ENCODE measurements at regions not wholly inside any gene's neighbourhood (a gene's known extent, or its start where the extent isn't known, plus 50 kb on each side); places are given as distances from the start of the nearest gene placed in this dataset.

DNA sequence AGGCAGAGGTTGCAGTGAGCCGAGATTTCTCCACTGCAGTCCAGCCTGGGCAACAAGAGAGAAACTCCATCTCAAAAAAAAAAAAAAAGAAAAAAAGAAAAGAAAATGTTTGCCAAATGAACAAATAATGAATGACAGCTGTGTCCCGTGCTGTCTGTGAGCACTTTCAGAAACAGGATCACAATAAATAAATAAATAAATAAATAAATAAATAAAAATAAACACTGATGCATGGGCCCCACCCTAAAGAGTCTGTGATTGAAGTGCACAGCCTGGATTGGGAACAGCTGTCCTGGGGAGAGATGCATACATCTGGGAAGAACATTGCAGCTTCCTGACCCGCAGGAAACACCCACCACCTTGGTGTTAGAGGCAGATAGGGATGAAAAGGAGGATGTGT, 123.6 kb downstream of the NPTX2 start:
- no peak for DNase-seq
- H3K36me3 ChIP-seq (ENCODE audit: control insufficient read depth, insufficient read depth, low read length), result no peaks in the 10 kb centered on the region
- H3K4me3 ChIP-seq (ENCODE audit: insufficient read depth, low read depth, low read length, poor library complexity, severe bottlenecking), result no peak overlapping the region
- H3K27ac ChIP-seq (ENCODE audit: insufficient read depth, low read length, poor library complexity, severe bottlenecking), result no peak overlapping the region
- no peaks in the 10 kb centered on the region for H3K9me3 ChIP-seq (ENCODE audit: control insufficient read depth, low read length)
- no peaks in the 10 kb centered on the region for H3K27me3 ChIP-seq (replicated peaks; ENCODE audit: control insufficient read depth, insufficient read depth, low read length, poor library complexity, severe bottlenecking)
- H3K4me1 ChIP-seq (ENCODE audit: control insufficient read depth, insufficient read depth, low read length, poor library complexity, severe bottlenecking), result no peaks in the 10 kb centered on the region

DNA sequence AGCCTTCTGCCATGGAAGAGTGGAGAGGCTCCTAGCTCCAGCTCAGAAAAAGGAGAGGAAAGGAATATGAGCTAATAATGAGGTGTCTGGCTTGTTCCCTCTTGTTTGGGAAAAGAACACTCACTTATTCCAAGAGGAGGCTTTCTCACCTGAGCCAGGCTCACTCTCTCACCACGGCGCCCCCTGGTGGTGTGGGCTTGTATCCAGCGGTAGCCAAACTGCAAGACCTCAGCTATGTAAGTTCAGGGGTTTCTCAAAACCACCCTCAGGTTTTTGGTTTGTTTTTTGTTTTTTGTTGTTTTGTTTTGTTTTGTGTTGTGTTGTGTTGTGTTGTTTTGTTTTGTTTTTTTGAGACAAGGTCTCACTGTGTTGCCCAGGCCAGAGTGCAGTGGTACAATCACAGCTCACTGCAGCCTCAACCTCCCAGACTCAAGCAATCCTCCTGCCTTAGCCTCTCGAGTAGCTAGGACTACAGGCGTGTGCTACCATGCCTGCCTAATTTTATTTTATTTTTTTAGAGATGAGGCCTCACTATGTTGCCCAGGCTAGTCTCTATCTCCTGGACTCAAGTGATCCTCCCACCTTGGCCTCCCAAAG, 124.0 kb downstream of the TMEM130 start:
- no peaks in the 10 kb centered on the region for H3K27me3 ChIP-seq (replicated peaks; ENCODE audit: control insufficient read depth, insufficient read depth, low read length, poor library complexity, severe bottlenecking)
- no peak overlapping the region for H3K27ac ChIP-seq (ENCODE audit: insufficient read depth, low read length, poor library complexity, severe bottlenecking)
- no peaks in the 10 kb centered on the region for H3K4me1 ChIP-seq (ENCODE audit: control insufficient read depth, insufficient read depth, low read length, poor library complexity, severe bottlenecking)
- no peak overlapping the region for H3K4me3 ChIP-seq (ENCODE audit: insufficient read depth, low read depth, low read length, poor library complexity, severe bottlenecking)
- H3K36me3 ChIP-seq (ENCODE audit: control insufficient read depth, insufficient read depth, low read length), result no peaks in the 10 kb centered on the region
- no peaks in the 10 kb centered on the region for H3K9me3 ChIP-seq (ENCODE audit: control insufficient read depth, low read length)
- DNase-seq, result peak; percentile 12 to 46 (median 12)

DNA sequence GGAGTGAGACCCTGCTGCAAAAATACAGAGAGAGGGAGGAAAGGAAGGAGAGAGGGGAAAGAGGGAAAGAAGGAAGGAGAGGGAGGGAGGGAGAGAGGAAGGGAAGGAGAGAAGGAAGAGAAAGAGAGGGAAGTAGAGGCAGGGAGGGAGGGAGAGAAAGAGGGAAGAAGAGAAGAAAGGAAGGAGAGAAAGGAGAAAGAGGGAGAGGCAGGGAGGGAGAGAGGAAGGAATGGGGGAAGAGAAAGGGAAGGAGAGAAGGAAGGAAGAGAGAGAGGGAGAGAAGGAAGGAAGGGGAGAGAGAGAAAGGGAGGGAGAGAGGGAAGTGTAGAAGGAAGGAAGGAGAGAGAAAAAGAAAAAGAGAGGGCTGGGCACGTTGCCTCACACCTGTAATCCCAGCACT, 121.7 kb downstream of the TMEM130 start:
- Histone ChIP-seq H3K4me1 (ENCODE audit: control insufficient read depth, insufficient read depth, low read length, poor library complexity, severe bottlenecking) (no peaks in the 10 kb centered on the region), H3K27me3 (replicated peaks; ENCODE audit: control insufficient read depth, insufficient read depth, low read length, poor library complexity, severe bottlenecking) (no peaks in the 10 kb centered on the region), H3K36me3 (ENCODE audit: control insufficient read depth, insufficient read depth, low read length) (no peaks in the 10 kb centered on the region), H3K9me3 (ENCODE audit: control insufficient read depth, low read length) (no peaks in the 10 kb centered on the region), H3K4me3 (ENCODE audit: insufficient read depth, low read depth, low read length, poor library complexity, severe bottlenecking) (no peak overlapping the region), H3K27ac (ENCODE audit: insufficient read depth, low read length, poor library complexity, severe bottlenecking) (no peak overlapping the region)
- DNase-seq, result no peak

DNA sequence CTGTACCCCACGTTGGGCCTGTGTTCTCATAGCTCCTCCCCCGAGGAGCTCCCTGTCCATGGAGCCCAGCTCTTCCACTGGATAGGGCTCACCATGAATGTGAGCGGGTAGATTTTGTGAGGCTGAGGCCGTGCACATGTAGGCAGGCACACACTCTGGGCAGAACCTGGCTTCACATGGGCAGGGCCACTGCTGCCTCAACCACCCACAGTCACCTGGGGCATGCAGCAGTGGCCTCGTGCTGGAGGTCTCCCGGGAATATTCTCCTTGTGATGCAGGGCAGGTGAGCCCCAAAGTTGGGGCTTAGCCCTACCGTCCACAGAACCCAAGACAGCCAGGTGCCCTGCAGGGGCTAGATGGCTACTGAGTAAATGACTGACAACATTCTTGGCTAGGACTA, 116.6 kb downstream of the TMEM130 start:
- H3K27ac ChIP-seq (ENCODE audit: insufficient read depth, low read length, poor library complexity, severe bottlenecking), result no peak overlapping the region
- H3K4me1 ChIP-seq (ENCODE audit: control insufficient read depth, insufficient read depth, low read length, poor library complexity, severe bottlenecking), result no peaks in the 10 kb centered on the region
- H3K4me3 ChIP-seq (ENCODE audit: insufficient read depth, low read depth, low read length, poor library complexity, severe bottlenecking), result no peak overlapping the region
- no peak for DNase-seq
- no peaks in the 10 kb centered on the region for H3K9me3 ChIP-seq (ENCODE audit: control insufficient read depth, low read length)
- H3K27me3 ChIP-seq (replicated peaks; ENCODE audit: control insufficient read depth, insufficient read depth, low read length, poor library complexity, severe bottlenecking), result no peaks in the 10 kb centered on the region
- no peaks in the 10 kb centered on the region for H3K36me3 ChIP-seq (ENCODE audit: control insufficient read depth, insufficient read depth, low read length)

DNA sequence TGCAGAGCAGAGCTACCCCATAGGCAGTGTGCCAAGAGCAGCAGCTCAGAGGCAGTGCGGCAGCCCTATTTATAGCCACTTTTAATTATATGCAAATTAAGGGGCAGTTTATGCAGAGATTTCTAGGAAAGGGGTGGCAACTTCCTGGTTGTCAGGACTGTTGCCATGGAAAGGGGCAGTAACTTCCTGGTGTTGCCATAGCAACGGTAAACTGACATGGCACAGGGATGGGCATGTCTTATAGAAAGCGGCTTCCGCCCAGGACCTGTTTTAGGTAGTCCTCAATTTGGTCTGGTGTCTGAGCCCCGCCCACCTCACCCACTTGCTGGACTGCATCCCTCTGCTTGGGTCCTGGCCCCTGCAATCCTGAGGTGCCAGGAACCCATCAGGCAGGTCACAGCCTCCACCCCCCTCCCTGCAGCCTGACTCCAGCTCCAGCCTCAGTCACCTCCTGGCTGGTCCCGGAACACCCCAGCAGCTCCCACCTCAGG, 115.8 kb downstream of the TMEM130 start:
- Histone ChIP-seq H3K9me3 (ENCODE audit: control insufficient read depth, low read length) (no peaks in the 10 kb centered on the region), H3K27ac (ENCODE audit: insufficient read depth, low read length, poor library complexity, severe bottlenecking) (no peak overlapping the region), H3K27me3 (replicated peaks; ENCODE audit: control insufficient read depth, insufficient read depth, low read length, poor library complexity, severe bottlenecking) (no peaks in the 10 kb centered on the region), H3K4me3 (ENCODE audit: insufficient read depth, low read depth, low read length, poor library complexity, severe bottlenecking) (no peak overlapping the region), H3K36me3 (ENCODE audit: control insufficient read depth, insufficient read depth, low read length) (no peaks in the 10 kb centered on the region), H3K4me1 (ENCODE audit: control insufficient read depth, insufficient read depth, low read length, poor library complexity, severe bottlenecking) (no peaks in the 10 kb centered on the region)
- no peak for DNase-seq

DNA sequence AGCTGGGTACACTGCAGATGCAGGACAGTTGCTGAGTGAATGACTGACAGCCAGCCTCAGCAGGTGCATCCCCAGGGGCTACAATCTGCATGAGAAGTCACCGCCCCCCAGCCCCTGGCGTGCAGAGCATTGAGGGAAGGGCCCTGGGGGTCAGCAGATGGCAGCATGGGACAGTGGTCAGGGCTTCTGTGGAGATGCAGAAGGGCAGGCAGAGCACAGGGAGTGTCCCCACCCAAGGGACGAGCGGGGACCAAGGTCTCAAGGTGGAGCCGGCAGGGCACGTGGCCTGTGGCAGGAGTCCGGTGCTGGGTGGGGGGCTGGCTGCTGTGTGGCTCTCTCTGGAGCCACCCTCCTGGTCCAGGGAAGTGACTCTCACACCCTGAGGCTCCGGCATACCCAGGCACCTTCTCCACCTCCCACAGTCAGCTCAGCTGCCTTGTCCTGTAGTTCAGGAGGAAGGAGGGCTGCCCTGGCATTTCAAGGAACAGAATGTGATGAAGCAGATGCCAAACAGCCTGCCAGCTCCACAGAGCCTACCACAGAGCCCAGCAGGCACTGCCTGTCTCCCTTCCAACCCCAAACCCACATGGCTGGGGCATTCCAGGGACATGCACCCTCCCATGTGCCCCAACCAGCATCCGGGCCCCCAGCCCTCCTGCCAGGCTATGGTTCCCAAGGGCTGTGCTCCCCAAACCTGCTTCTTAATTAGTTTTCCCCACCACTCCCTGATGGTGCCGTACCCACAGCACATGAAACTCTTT, 114.5 kb downstream of the TMEM130 start:
- Histone ChIP-seq H3K27ac (ENCODE audit: insufficient read depth, low read length, poor library complexity, severe bottlenecking) (no peak overlapping the region), H3K4me1 (ENCODE audit: control insufficient read depth, insufficient read depth, low read length, poor library complexity, severe bottlenecking) (no peaks in the 10 kb centered on the region), H3K9me3 (ENCODE audit: control insufficient read depth, low read length) (no peaks in the 10 kb centered on the region), H3K36me3 (ENCODE audit: control insufficient read depth, insufficient read depth, low read length) (no peaks in the 10 kb centered on the region), H3K27me3 (replicated peaks; ENCODE audit: control insufficient read depth, insufficient read depth, low read length, poor library complexity, severe bottlenecking) (no peaks in the 10 kb centered on the region), H3K4me3 (ENCODE audit: insufficient read depth, low read depth, low read length, poor library complexity, severe bottlenecking) (no peak overlapping the region)
- no peak for DNase-seq

DNA sequence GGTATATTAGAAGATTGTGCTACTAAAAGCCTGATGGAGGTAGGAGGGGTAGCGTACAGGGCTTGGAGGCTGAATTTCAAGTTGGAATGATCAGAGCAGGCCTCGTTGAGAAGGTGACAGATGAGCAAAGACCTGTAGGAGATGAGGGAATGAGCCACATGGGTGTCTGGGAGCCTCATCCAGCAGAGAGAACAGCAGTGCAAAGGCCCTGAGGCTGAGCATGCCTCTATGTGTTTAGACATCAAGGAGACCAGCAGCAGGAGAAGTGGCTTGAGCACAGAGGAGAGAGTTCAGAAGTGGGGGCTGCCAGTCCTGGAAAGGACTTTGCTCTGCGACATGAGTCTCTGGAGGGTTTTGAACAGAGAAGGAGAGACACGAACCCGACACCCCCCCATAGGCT, 111.7 kb downstream of the TMEM130 start:
- no peaks in the 10 kb centered on the region for H3K36me3 ChIP-seq (ENCODE audit: control insufficient read depth, insufficient read depth, low read length)
- no peaks in the 10 kb centered on the region for H3K9me3 ChIP-seq (ENCODE audit: control insufficient read depth, low read length)
- no peaks in the 10 kb centered on the region for H3K27me3 ChIP-seq (replicated peaks; ENCODE audit: control insufficient read depth, insufficient read depth, low read length, poor library complexity, severe bottlenecking)
- H3K4me1 ChIP-seq (ENCODE audit: control insufficient read depth, insufficient read depth, low read length, poor library complexity, severe bottlenecking), result no peaks in the 10 kb centered on the region
- no peak overlapping the region for H3K27ac ChIP-seq (ENCODE audit: insufficient read depth, low read length, poor library complexity, severe bottlenecking)
- no peak for DNase-seq
- no peak overlapping the region for H3K4me3 ChIP-seq (ENCODE audit: insufficient read depth, low read depth, low read length, poor library complexity, severe bottlenecking)

DNA sequence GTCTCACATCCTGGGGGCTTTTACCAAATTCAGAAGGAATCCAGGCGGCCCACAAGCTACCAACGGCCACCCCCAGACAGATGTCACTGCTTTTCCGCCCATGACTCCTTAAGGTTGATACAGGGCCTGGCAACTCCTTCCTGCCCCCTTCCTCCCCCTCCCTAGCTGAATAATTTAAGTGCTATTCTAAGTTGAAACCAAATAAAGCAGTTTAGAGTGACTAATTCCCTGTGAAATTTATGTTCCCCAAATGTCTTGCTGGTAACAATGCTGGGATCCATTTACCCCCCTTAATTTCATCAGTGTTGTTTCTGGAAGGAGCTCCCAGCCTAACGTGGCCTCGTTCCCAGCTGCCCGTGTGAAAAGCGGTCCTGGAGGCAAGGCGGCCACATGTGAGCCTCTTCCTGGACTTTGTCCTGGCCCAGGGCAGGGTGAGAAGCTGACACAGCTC, 109.6 kb downstream of the TMEM130 start:
- Histone ChIP-seq H3K4me3 (ENCODE audit: insufficient read depth, low read depth, low read length, poor library complexity, severe bottlenecking) (no peak overlapping the region), H3K27ac (ENCODE audit: insufficient read depth, low read length, poor library complexity, severe bottlenecking) (no peak overlapping the region), H3K27me3 (replicated peaks; ENCODE audit: control insufficient read depth, insufficient read depth, low read length, poor library complexity, severe bottlenecking) (no peaks in the 10 kb centered on the region), H3K36me3 (ENCODE audit: control insufficient read depth, insufficient read depth, low read length) (no peaks in the 10 kb centered on the region), H3K9me3 (ENCODE audit: control insufficient read depth, low read length) (no peaks in the 10 kb centered on the region), H3K4me1 (ENCODE audit: control insufficient read depth, insufficient read depth, low read length, poor library complexity, severe bottlenecking) (no peaks in the 10 kb centered on the region)
- DNase-seq, result no peak

DNA sequence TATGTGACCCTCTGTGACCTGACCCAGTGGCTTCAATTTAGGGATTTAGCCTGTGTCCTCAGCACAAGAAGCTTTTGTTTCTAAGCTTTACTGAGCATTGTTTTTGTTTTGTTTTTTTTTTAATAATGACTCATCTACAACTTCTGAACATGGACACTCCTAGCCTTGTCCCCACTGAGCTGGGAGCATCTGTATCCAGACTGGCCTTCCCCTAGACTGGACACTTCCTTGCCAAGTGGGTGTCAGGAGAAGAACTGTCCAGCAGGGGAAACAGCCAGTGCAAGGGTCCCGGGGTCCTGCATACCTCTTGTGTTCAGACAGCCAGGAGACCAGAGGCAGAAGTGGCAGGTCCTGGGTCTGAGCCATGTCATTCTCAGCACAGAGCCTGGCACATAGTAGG, 108.6 kb downstream of the TMEM130 start:
- Histone ChIP-seq H3K27me3 (replicated peaks; ENCODE audit: control insufficient read depth, insufficient read depth, low read length, poor library complexity, severe bottlenecking) (no peaks in the 10 kb centered on the region), H3K4me1 (ENCODE audit: control insufficient read depth, insufficient read depth, low read length, poor library complexity, severe bottlenecking) (no peaks in the 10 kb centered on the region), H3K4me3 (ENCODE audit: insufficient read depth, low read depth, low read length, poor library complexity, severe bottlenecking) (no peak overlapping the region), H3K9me3 (ENCODE audit: control insufficient read depth, low read length) (no peaks in the 10 kb centered on the region), H3K27ac (ENCODE audit: insufficient read depth, low read length, poor library complexity, severe bottlenecking) (no peak overlapping the region), H3K36me3 (ENCODE audit: control insufficient read depth, insufficient read depth, low read length) (no peaks in the 10 kb centered on the region)
- DNase-seq, result no peak

GRCh38 chr7:98762620-98763019, 107.2 kb downstream of the TMEM130 start:
- Histone ChIP-seq H3K9me3 (ENCODE audit: control insufficient read depth, low read length) (no peaks in the 10 kb centered on the region), H3K36me3 (ENCODE audit: control insufficient read depth, insufficient read depth, low read length) (no peaks in the 10 kb centered on the region), H3K27ac (ENCODE audit: insufficient read depth, low read length, poor library complexity, severe bottlenecking) (no peak overlapping the region), H3K4me1 (ENCODE audit: control insufficient read depth, insufficient read depth, low read length, poor library complexity, severe bottlenecking) (no peaks in the 10 kb centered on the region), H3K4me3 (ENCODE audit: insufficient read depth, low read depth, low read length, poor library complexity, severe bottlenecking) (no peak overlapping the region), H3K27me3 (replicated peaks; ENCODE audit: control insufficient read depth, insufficient read depth, low read length, poor library complexity, severe bottlenecking) (no peaks in the 10 kb centered on the region)
- no peak for DNase-seq
